ENCODE measurements at regions not wholly inside any gene's neighbourhood (a gene's known extent, or its start where the extent isn't known, plus 50 kb on each side); places are given as distances from the start of the nearest gene placed in this dataset.

GRCh38 chr9:116007824-116008223 lies 145.8 kb upstream of the PAPPA start:
- no peak for TF ChIP-seq GATA2 (IDR thresholded peaks at IDR 0.05; ENCODE audit: low read depth, low read length)
- TF ChIP-seq GATA3 (IDR thresholded peaks at IDR 0.05; ENCODE audit: low read depth, low read length): no peak

Measured in SH-SY5Y (cell line).